Memory B cell (primary cell): ENCODE measurements at regions not wholly inside any gene's neighbourhood (a gene's known extent, or its start where the extent isn't known, plus 50 kb on each side); places are given as distances from the start of the nearest gene placed in this dataset.

ENCODE experiments used
- ATAC-seq: fragments of 150-1000 bp; cut with Tn5 transposase; 2 replicates; pipeline ENCODE4 v1.10.0; 2021; ENCODE audit warnings: low read depth, mild to moderate bottlenecking, moderate library complexity
- DNase-seq, 2 donors: peaks; one replicate each; pipeline ENCODE4 v3.0.0; 2022; ENCODE audit warnings: low spot score in 2 of 2
- H3K27ac Mint-ChIP-seq: one replicate; pipeline ENCODE4 v1.8.0; 2022; ENCODE audit warnings: mild to moderate bottlenecking, moderate library complexity, mixed read lengths
- H3K27me3 Mint-ChIP-seq: one replicate; pipeline ENCODE4 v1.8.0; 2022; ENCODE audit warnings: mixed read lengths
- H3K36me3 Mint-ChIP-seq: one replicate; pipeline ENCODE4 v1.8.0; 2022; ENCODE audit warnings: mild to moderate bottlenecking, mixed read lengths
- H3K4me1 Mint-ChIP-seq: one replicate; pipeline ENCODE4 v1.8.0; 2022; ENCODE audit warnings: mixed read lengths
- H3K4me3 Mint-ChIP-seq: one replicate; pipeline ENCODE4 v1.8.0; 2022; ENCODE audit warnings: mild to moderate bottlenecking, moderate library complexity, mixed read lengths
- H3K9me3 Mint-ChIP-seq: one replicate; pipeline ENCODE4 v1.8.0; 2022; ENCODE audit warnings: mixed read lengths

DNA sequence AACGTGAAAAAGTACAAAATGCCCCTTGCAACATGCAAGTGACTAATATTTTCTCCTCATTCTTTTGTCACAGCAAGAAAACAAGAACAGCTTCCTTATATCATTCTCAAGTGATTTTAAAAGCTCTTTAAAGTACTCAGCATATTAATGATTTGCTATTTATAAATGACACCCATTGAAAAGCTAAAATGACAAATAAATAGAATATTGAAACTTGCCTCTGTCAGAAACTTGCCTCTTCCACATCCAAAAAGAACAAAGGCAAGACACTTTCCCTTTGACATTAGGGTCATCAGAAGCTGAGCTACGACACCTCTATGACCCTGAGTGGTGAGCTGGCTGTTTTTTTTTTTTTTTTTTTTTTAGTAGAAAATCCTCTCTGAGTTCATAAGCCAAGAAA lies 339.6 kb upstream of the ITGA1 start:
- DNase-seq (no peak), ATAC-seq (no peak)
- Mint-ChIP-seq H3K36me3 (no peaks in the 10 kb centered on the region), H3K4me1 (no peaks in the 10 kb centered on the region), H3K27me3 (no peaks in the 10 kb centered on the region), H3K27ac (no peak overlapping the region), H3K4me3 (no peak overlapping the region), H3K9me3 (peaks cover 5% of the 10 kb centered on the region)

DNA sequence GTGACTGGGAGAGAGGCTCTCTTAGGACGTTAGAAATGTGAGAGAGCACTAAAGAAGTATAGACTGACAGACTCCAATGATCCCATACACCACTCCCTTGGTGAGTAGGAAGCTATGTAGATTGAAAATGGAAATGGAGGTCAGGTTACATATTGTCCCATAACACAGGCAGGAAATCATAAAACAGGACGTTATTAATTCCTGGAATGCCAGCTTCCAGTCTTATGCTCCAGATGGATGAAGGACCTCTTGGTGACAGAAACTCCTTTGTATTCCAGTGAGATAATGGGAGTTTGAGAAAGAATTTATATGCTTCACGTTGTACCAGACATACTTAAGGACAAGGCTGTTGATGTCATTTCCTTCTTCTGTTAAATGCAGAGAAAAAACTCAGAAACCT lies 338.2 kb upstream of the ITGA1 start:
- DNase-seq = no peak
- Mint-ChIP-seq H3K4me3 (no peak overlapping the region), H3K36me3 (no peaks in the 10 kb centered on the region), H3K27ac (no peak overlapping the region), H3K27me3 (no peaks in the 10 kb centered on the region), H3K4me1 (no peaks in the 10 kb centered on the region), H3K9me3 (peaks cover 5% of the 10 kb centered on the region)
- no peak for ATAC-seq

DNA sequence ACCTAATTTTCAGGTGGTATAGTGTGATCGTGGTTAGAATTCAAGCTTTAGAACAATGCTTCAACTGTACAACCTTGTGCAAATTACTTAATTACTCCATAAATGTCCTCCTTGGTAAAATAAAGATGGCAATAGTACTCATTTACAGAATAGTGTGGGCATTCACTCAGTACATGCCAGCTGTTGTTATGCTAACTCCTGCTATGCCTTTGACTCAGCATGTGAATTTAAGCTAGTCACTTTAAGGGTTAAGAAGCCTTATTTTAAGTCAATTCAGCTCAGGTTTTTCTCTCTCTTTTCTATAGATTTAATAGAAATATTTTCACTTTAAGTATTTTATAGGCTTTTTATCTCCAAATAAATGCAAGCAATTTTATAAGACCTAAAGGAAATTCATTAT lies 335.6 kb upstream of the ITGA1 start:
- H3K27ac Mint-ChIP-seq = no peak overlapping the region

DNA sequence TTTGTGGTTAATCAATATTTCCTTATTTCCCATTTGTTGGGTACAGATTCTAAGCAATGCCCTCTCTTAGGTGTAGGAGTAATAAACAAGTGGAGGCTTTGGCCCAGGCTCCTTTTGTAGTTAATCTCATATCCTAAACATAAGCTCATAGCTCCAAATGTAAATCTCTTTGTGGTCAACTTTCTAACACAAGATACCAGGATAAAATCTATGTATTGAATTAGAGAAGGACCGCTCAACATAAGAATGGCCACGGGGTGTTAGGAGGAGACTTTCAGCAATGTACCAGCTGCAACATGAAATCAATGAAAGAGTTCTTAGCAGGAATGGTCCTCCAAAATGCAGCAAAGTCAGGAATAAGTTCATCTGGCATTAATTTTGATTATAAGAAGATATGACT lies 334.5 kb upstream of the ITGA1 start:
- no peaks in the 10 kb centered on the region for H3K36me3 Mint-ChIP-seq
- no peak for ATAC-seq
- no peaks in the 10 kb centered on the region for H3K4me1 Mint-ChIP-seq
- DNase-seq = no peak
- H3K27ac Mint-ChIP-seq = no peak overlapping the region
- H3K27me3 Mint-ChIP-seq = no peaks in the 10 kb centered on the region
- no peak overlapping the region for H3K4me3 Mint-ChIP-seq
- peaks cover 2% of the 10 kb centered on the region for H3K9me3 Mint-ChIP-seq

More for the DNA sequence above, 335.6 kb upstream of the ITGA1 start:
- no peaks in the 10 kb centered on the region for H3K36me3 Mint-ChIP-seq
- DNase-seq (no peak), ATAC-seq (no peak)
- no peaks in the 10 kb centered on the region for H3K27me3 Mint-ChIP-seq
- peaks cover 2% of the 10 kb centered on the region for H3K9me3 Mint-ChIP-seq
- no peaks in the 10 kb centered on the region for H3K4me1 Mint-ChIP-seq
- no peak overlapping the region for H3K4me3 Mint-ChIP-seq

DNA sequence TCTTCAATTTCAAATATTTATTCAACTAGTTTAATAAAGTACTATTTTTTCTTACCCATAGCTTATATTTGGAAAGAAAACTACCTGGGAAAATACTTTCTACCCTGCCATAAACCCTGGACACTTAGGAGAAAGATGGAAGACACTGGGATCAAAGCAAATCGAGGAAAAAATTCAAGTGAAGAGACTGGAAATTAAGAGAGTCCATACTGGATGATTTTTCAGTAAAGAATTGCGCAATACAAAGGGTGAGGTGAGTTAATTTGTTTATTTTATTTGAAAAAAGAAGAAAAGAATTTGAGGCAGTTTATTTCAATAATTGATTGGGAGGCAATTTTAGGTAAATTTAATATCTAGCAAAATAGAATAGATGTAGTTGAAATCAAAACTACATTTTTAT lies 331.8 kb upstream of the ITGA1 start:
- Mint-ChIP-seq H3K9me3 (peaks cover 4% of the 10 kb centered on the region), H3K4me1 (no peaks in the 10 kb centered on the region), H3K27ac (no peak overlapping the region), H3K36me3 (no peaks in the 10 kb centered on the region), H3K27me3 (no peaks in the 10 kb centered on the region), H3K4me3 (no peak overlapping the region)
- DNase-seq (no peak), ATAC-seq (no peak)

DNA sequence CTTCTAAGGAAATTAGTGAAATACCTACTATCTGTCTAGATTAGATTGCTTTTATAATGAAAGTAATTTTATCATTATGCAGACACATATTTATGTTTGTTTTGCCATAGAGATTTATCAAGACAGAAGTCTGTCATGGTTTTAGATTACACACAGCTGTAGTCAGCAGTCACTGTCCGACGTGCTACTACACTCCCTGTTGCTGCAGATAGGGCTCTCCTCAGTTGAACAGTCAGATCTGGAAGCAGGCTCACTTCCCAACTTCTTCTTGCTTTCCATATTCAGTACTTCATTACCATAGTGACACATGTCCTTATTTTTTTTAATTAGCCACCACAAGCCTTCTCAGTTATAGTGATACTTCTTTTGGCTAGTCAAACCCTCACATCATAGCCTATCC lies 329.9 kb upstream of the ITGA1 start:
- H3K4me1 Mint-ChIP-seq = no peaks in the 10 kb centered on the region
- no peak for ATAC-seq
- no peak overlapping the region for H3K27ac Mint-ChIP-seq
- no peak for DNase-seq
- H3K4me3 Mint-ChIP-seq = no peak overlapping the region
- H3K9me3 Mint-ChIP-seq = peaks cover 4% of the 10 kb centered on the region
- H3K36me3 Mint-ChIP-seq = no peaks in the 10 kb centered on the region
- H3K27me3 Mint-ChIP-seq = no peaks in the 10 kb centered on the region

DNA sequence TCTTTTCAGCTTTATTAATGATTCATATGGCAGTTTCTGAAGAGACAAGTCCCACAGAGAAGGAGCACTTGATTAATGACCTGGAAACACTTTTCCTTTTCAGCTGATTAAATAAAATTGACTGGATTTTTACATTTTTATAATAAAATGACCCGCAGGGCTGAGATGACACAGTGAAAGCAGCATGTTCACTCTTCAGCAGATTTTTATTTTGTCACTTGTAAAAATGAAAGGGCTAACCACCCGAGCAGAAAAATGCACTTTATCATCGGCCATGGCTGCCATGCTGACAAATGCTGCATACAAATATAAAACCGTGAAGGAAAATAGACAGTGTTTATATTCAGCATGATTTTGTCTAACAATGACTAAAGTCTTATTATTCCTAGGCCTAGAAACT lies 321.6 kb upstream of the ITGA1 start:
- no peaks in the 10 kb centered on the region for H3K4me1 Mint-ChIP-seq
- H3K27me3 Mint-ChIP-seq = no peaks in the 10 kb centered on the region
- no peak for ATAC-seq
- H3K4me3 Mint-ChIP-seq = no peak overlapping the region
- no peaks in the 10 kb centered on the region for H3K36me3 Mint-ChIP-seq
- H3K27ac Mint-ChIP-seq = no peak overlapping the region
- peaks cover 2% of the 10 kb centered on the region for H3K9me3 Mint-ChIP-seq
- no peak for DNase-seq

DNA sequence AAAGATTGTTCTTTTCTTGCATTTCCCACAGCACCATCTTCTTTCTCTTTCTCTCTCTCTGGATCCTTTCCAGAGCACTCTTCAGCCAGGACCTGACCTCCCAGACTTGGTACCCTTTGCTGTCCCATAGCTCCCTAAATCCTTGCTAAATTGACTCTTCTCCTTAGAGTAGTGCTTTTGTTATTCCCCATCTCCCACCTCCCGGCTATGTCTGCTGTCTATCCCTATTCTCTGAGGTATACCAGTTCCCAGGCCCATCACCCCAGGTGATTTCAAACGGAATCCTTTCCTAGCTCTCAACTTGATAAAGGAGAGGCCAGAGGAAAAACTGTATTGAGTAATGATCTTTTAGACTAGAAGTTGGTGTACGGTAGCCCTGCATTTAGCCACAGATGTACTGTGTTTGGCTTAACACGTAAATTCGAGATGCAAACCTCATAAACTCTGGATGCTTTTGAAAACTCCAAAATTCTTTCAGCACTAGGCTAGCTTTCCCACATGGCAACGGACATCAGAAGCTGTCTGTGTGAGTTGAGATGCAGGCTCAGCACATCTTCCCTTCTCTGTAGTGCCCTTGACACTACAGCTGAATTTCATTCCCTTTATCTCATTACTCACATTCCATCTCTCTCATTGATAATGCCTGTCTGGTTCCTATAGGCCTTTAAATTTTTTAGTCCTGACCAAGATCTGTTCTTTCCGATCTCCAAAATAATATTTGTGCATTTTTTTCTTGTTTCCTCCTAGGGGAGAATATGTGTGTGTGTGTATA lies 320.8 kb upstream of the ITGA1 start:
- Mint-ChIP-seq H3K36me3 (no peaks in the 10 kb centered on the region), H3K27ac (no peak overlapping the region), H3K9me3 (peaks cover 2% of the 10 kb centered on the region), H3K4me3 (no peak overlapping the region), H3K4me1 (no peaks in the 10 kb centered on the region), H3K27me3 (no peaks in the 10 kb centered on the region)
- DNase-seq (no peak), ATAC-seq (no peak)

DNA sequence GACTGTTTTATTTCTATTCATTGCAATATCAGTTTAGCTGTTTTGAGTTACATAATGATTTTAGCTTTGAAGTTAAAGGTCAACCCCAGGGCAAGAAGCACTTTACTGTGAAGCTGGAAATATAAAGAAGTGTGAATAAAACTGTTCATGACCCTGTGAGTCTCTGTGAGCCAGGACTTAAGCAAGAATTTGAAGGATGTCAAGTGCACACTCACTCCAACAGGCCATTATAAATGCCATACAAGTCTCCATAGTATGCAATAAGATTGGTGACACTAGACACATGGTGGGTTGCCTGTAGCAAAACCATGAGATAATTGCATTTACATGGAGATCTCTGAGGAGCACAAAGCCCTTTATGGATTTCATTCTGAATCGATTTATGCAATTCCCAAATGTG lies 318.7 kb upstream of the ITGA1 start:
- Mint-ChIP-seq H3K36me3 (no peaks in the 10 kb centered on the region), H3K4me3 (no peak overlapping the region), H3K4me1 (no peaks in the 10 kb centered on the region), H3K27me3 (no peaks in the 10 kb centered on the region), H3K27ac (no peak overlapping the region), H3K9me3 (peaks cover 2% of the 10 kb centered on the region)
- no peak for ATAC-seq
- no peak for DNase-seq

DNA sequence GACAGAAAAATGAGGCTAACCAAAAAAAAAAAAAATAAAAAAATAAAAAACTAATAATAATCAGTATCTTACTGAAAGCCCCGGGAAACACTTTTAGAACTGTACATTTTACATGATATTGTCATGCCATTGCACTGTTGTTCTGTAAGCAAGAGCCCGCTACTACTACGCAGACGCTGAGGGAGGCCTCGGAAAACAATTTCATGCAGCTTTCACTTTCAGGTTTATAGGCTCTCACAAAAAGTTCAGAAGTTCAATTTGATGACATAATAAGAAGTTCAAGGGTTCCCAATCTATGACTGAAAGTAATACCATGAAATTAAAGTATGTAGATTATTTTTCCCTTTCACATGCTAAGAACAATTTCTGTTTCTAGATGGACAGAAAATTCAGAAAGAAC lies 318.3 kb upstream of the ITGA1 start:
- ATAC-seq (no peak), DNase-seq (no peak)

DNA sequence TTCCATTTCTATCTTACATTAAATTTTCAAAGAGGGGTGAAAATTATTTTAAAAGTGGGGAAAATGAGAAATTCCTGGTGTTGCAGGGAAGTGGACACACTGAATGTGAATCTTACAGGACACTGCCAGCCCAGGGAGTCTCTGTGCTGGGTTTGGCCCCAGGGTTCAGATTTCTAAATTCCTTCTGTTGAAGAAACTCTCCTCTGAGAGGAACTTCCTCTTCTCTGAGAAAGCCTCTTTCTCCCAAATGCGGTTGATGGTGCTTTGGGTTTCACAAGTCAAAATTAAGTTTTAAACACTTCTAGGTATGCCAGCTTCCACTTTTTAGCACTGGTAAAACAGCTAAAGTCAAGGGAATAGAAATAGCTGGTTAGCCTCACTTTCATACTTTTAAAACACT lies 317.9 kb upstream of the ITGA1 start:
- Mint-ChIP-seq H3K4me1 (no peaks in the 10 kb centered on the region), H3K9me3 (peaks cover 2% of the 10 kb centered on the region), H3K36me3 (no peaks in the 10 kb centered on the region), H3K27me3 (no peaks in the 10 kb centered on the region), H3K27ac (no peak overlapping the region), H3K4me3 (no peak overlapping the region)
- ATAC-seq (no peak), DNase-seq (no peak)

More for the DNA sequence above, 318.3 kb upstream of the ITGA1 start:
- H3K27me3 Mint-ChIP-seq = no peaks in the 10 kb centered on the region
- no peaks in the 10 kb centered on the region for H3K36me3 Mint-ChIP-seq
- no peak overlapping the region for H3K4me3 Mint-ChIP-seq
- H3K9me3 Mint-ChIP-seq = peaks cover 2% of the 10 kb centered on the region
- no peak overlapping the region for H3K27ac Mint-ChIP-seq
- no peaks in the 10 kb centered on the region for H3K4me1 Mint-ChIP-seq

DNA sequence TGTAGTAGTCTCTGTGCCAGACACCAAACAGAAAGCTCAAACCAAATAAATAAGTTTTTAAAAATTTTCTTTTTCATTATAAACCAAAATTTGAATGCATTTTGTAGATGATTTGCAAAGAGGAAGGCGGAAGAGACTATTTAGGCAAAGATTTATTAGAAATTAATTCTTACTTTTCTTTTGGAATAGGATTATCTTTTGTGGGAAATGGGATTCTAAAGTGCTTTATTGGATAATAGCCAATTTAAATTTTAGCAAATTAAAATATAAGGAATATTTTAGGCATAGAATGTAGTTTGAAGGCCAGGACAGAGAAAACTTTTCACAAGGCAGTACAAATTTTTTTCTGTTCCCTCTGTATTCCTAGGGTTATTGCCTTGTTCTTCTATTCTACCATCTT lies 311.4 kb upstream of the ITGA1 start:
- ATAC-seq = no peak
- no peak for DNase-seq
- Mint-ChIP-seq H3K27ac (no peak overlapping the region), H3K36me3 (no peaks in the 10 kb centered on the region), H3K27me3 (no peaks in the 10 kb centered on the region), H3K4me3 (no peak overlapping the region), H3K9me3 (peaks cover 2% of the 10 kb centered on the region), H3K4me1 (no peaks in the 10 kb centered on the region)

DNA sequence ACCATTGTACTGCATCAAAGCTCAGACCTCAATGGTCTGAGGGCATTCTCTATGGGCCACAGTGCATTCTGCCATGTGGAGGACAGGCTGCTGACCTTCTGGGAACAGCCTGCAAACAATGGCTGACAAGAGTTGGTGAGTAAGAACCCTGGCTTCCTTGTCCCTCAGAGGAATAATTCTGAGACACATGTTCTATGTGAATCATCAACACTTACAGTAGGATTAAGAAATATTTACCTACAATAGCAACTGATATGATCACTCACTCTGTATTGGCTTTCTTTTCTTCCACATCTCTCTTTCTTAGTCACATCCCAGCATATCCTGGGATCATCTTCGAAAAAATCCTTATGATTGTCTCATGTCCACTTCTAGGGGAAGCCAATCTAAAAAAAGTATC lies 306.5 kb upstream of the ITGA1 start:
- H3K36me3 Mint-ChIP-seq = no peaks in the 10 kb centered on the region
- no peaks in the 10 kb centered on the region for H3K27me3 Mint-ChIP-seq
- no peak overlapping the region for H3K27ac Mint-ChIP-seq
- ATAC-seq (no peak), DNase-seq (no peak)
- peaks cover 8% of the 10 kb centered on the region for H3K9me3 Mint-ChIP-seq
- no peaks in the 10 kb centered on the region for H3K4me1 Mint-ChIP-seq
- H3K4me3 Mint-ChIP-seq = no peak overlapping the region

DNA sequence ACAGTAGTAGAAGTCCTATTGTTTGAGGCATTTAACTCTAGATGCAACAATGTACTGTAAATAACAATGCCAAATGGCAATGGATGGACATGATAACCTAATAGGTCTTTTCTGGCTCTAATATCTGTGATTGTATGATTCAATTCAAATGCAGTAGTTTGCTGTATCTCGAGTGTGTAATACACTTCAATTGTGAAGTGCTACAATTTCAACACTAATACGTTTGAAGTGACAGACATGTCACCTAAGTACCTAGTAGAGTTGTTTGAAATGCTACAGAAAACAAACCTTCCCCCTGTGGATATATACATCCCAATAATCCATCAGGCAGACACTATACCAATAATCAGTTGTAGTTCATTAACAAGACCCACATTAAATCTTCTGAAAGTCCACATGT lies 305.9 kb upstream of the ITGA1 start:
- ATAC-seq = no peak
- no peaks in the 10 kb centered on the region for H3K27me3 Mint-ChIP-seq

DNA sequence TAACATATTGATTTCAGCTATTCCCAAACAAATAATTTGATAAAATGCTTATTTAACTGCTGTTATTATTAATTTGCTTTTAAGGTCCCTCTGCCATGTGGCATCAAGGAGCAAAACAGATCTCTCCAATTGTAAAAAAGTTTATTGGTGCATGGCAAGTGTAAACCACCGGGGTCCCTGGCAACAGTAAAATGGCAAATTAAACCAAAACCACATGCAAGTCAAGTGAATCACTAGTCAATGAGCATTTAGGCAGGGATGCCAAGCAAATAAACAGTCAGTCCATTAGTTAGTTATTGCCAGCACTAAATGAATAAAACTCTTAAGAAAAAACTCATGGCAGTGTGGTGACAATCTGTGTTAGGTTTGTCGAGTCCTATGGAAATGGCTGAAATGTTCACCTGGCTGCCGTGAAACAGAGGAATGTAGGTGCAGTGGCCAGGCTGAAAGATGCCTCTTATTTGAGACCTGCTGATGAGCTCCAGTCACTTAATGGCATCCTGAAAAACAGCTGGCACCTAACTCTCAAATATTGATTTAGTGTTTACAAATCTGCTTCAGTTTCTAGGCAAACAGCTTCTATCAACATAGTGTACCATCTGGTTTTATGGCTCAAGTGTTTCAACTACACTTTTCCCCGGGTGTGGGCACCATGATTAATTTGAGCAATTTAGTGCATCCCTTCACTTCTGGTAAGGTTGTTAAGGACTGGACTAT lies 296.5 kb upstream of the ITGA1 start:
- no peak for ATAC-seq
- H3K36me3 Mint-ChIP-seq = no peaks in the 10 kb centered on the region
- no peak overlapping the region for H3K4me3 Mint-ChIP-seq
- no peaks in the 10 kb centered on the region for H3K27me3 Mint-ChIP-seq
- no peak for DNase-seq
- H3K4me1 Mint-ChIP-seq = no peaks in the 10 kb centered on the region
- no peak overlapping the region for H3K27ac Mint-ChIP-seq
- H3K9me3 Mint-ChIP-seq = no peaks in the 10 kb centered on the region

More for the DNA sequence above, 305.9 kb upstream of the ITGA1 start:
- H3K27ac Mint-ChIP-seq = no peak overlapping the region
- H3K4me1 Mint-ChIP-seq = no peaks in the 10 kb centered on the region
- peaks cover 8% of the 10 kb centered on the region for H3K9me3 Mint-ChIP-seq
- no peak overlapping the region for H3K4me3 Mint-ChIP-seq
- DNase-seq = no peak
- H3K36me3 Mint-ChIP-seq = no peaks in the 10 kb centered on the region
